ENCODE measurements at regions not wholly inside any gene's neighbourhood (a gene's known extent, or its start where the extent isn't known, plus 50 kb on each side); places are given as distances from the start of the nearest gene placed in this dataset.
"Not testable (repeated sequence)": the region's sequence is repeated elsewhere in the genome, so short reads cannot be mapped to it uniquely, and the experiment has no call there.

- Mint-ChIP-seq H3K4me1 (no peaks in the 10 kb centered on the region), H3K27me3 (no peaks in the 10 kb centered on the region), H3K36me3 (no peaks in the 10 kb centered on the region), H3K27ac (no peak overlapping the region), H3K4me3 (no peak overlapping the region), H3K9me3 (peaks cover 0 to 17% (median 14%) of the 10 kb centered on the region in 3 donors)
- ChIA-PET POLR2A (no interaction called here), CTCF (no interaction called here)
- peaks cover 2% of the 10 kb centered on the region for H3K9me3 ChIP-seq
- no peak overlapping the region for H3K4me3 ChIP-seq (ENCODE audit: control insufficient read depth in 1 of 2, extremely low read depth in 1 of 2, low read length in 1 of 2)
- no peak overlapping the region for H3K27ac ChIP-seq (ENCODE audit: low read length)
- H3K36me3 ChIP-seq (ENCODE audit: control insufficient read depth in 2 of 2, extremely low read depth in 1 of 2, insufficient read depth in 1 of 2, low read length in 1 of 2) = no peaks in the 10 kb centered on the region
- WGBS (ENCODE audit: insufficient coverage) = no CpG with 5 or more reads among the region's 1 CpG
- no peak for ATAC-seq (replicated peaks in 1 of 4)
- H3K4me1 ChIP-seq (ENCODE audit: control insufficient read depth in 1 of 2, extremely low read depth in 1 of 2, insufficient read depth in 2 of 2, low read length in 2 of 2) = no peaks in the 10 kb centered on the region
- no peak for DNase-seq
- H3K27me3 ChIP-seq (replicated peaks in 1 of 2; ENCODE audit: control insufficient read depth in 2 of 2, extremely low read depth in 1 of 2, insufficient read depth in 2 of 2, low read length in 1 of 2) = no peaks in the 10 kb centered on the region
Measured at GRCh38 chr4:66279084-66279483, 608.8 kb upstream of the EPHA5 start.

GRCh38 chr4:66275411-66276038, 605.2 kb upstream of the EPHA5 start:
- H3K27me3 ChIP-seq (replicated peaks in 1 of 2; ENCODE audit: control insufficient read depth in 2 of 2, extremely low read depth in 1 of 2, insufficient read depth in 2 of 2, low read length in 1 of 2) = no peaks in the 10 kb centered on the region
- Mint-ChIP-seq H3K4me3 (no peak overlapping the region), H3K36me3 (no peaks in the 10 kb centered on the region), H3K27ac (no peak overlapping the region), H3K9me3 (peaks cover under 1 to 20% (median 16%) of the 10 kb centered on the region in 3 donors), H3K27me3 (no peaks in the 10 kb centered on the region), H3K4me1 (no peaks in the 10 kb centered on the region)
- no peak overlapping the region for H3K27ac ChIP-seq (ENCODE audit: low read length)
- no peaks in the 10 kb centered on the region for H3K4me1 ChIP-seq (ENCODE audit: control insufficient read depth in 1 of 2, extremely low read depth in 1 of 2, insufficient read depth in 2 of 2, low read length in 2 of 2)
- WGBS (ENCODE audit: insufficient coverage) = 66% methylated on average over 3 of the region's 4 CpGs
- no peaks in the 10 kb centered on the region for H3K36me3 ChIP-seq (ENCODE audit: control insufficient read depth in 2 of 2, extremely low read depth in 1 of 2, insufficient read depth in 1 of 2, low read length in 1 of 2)
- ChIA-PET POLR2A (no interaction called here), CTCF (no interaction called here)
- DNase-seq = no peak
- H3K4me3 ChIP-seq (ENCODE audit: control insufficient read depth in 1 of 2, extremely low read depth in 1 of 2, low read length in 1 of 2) = no peak overlapping the region
- peaks cover 2% of the 10 kb centered on the region for H3K9me3 ChIP-seq
- ATAC-seq (replicated peaks in 1 of 4) = no peak

GRCh38 chr4:66273110-66273509, 602.8 kb upstream of the EPHA5 start:
- Histone ChIP-seq H3K27ac (ENCODE audit: low read length) (no peak overlapping the region), H3K4me1 (ENCODE audit: control insufficient read depth in 1 of 2, extremely low read depth in 1 of 2, insufficient read depth in 2 of 2, low read length in 2 of 2) (no peaks in the 10 kb centered on the region), H3K4me3 (ENCODE audit: control insufficient read depth in 1 of 2, extremely low read depth in 1 of 2, low read length in 1 of 2) (no peak overlapping the region), H3K9me3 (peaks cover 2% of the 10 kb centered on the region), H3K27me3 (replicated peaks in 1 of 2; ENCODE audit: control insufficient read depth in 2 of 2, extremely low read depth in 1 of 2, insufficient read depth in 2 of 2, low read length in 1 of 2) (no peaks in the 10 kb centered on the region), H3K36me3 (ENCODE audit: control insufficient read depth in 2 of 2, extremely low read depth in 1 of 2, insufficient read depth in 1 of 2, low read length in 1 of 2) (no peaks in the 10 kb centered on the region)
- Mint-ChIP-seq H3K4me3 (no peak overlapping the region), H3K4me1 (no peaks in the 10 kb centered on the region), H3K27ac (no peak overlapping the region), H3K36me3 (no peaks in the 10 kb centered on the region), H3K9me3 (peaks cover 10 to 29% (median 22%) of the 10 kb centered on the region in 3 donors), H3K27me3 (no peaks in the 10 kb centered on the region)
- WGBS (ENCODE audit: insufficient coverage) = no CpG with 5 or more reads among the region's 1 CpG
- ChIA-PET CTCF (no interaction called here), POLR2A (no interaction called here)
- ATAC-seq (replicated peaks in 1 of 4) = no peak
- no peak for DNase-seq

GRCh38 chr4:66270356-66270755, 600.1 kb upstream of the EPHA5 start:
- 63% methylated on average over 1 of the region's 2 CpGs for WGBS (ENCODE audit: insufficient coverage)
- ATAC-seq (replicated peaks in 1 of 4) = not testable (repeated sequence)

GRCh38 chr4:66266554-66266953, 596.3 kb upstream of the EPHA5 start:
- H3K27ac ChIP-seq (ENCODE audit: low read length); H3K4me3 ChIP-seq (ENCODE audit: control insufficient read depth in 1 of 2, extremely low read depth in 1 of 2, low read length in 1 of 2); H3K4me3 Mint-ChIP-seq; H3K4me1 ChIP-seq (ENCODE audit: control insufficient read depth in 1 of 2, extremely low read depth in 1 of 2, insufficient read depth in 2 of 2, low read length in 2 of 2); CTCF ChIA-PET; H3K4me1 Mint-ChIP-seq; H3K27me3 ChIP-seq (replicated peaks in 1 of 2; ENCODE audit: control insufficient read depth in 2 of 2, extremely low read depth in 1 of 2, insufficient read depth in 2 of 2, low read length in 1 of 2); POLR2A ChIA-PET; DNase-seq; H3K36me3 ChIP-seq (ENCODE audit: control insufficient read depth in 2 of 2, extremely low read depth in 1 of 2, insufficient read depth in 1 of 2, low read length in 1 of 2); H3K27me3 Mint-ChIP-seq; H3K36me3 Mint-ChIP-seq; H3K27ac Mint-ChIP-seq; ATAC-seq (replicated peaks in 1 of 4); H3K9me3 ChIP-seq: not testable (repeated sequence)
- peaks cover 21 to 27% (median 22%) of the 10 kb centered on the region in 3 donors for H3K9me3 Mint-ChIP-seq
- 66% methylated on average over 3 of the region's 5 CpGs for WGBS (ENCODE audit: insufficient coverage)

More at GRCh38 chr4:66270356-66270755, 600.1 kb upstream of the EPHA5 start:
- H3K27ac ChIP-seq (ENCODE audit: low read length); H3K36me3 Mint-ChIP-seq; H3K4me1 ChIP-seq (ENCODE audit: control insufficient read depth in 1 of 2, extremely low read depth in 1 of 2, insufficient read depth in 2 of 2, low read length in 2 of 2); POLR2A ChIA-PET; H3K4me3 ChIP-seq (ENCODE audit: control insufficient read depth in 1 of 2, extremely low read depth in 1 of 2, low read length in 1 of 2); H3K27me3 Mint-ChIP-seq; H3K27me3 ChIP-seq (replicated peaks in 1 of 2; ENCODE audit: control insufficient read depth in 2 of 2, extremely low read depth in 1 of 2, insufficient read depth in 2 of 2, low read length in 1 of 2); H3K9me3 ChIP-seq; H3K4me1 Mint-ChIP-seq; H3K4me3 Mint-ChIP-seq; DNase-seq; H3K27ac Mint-ChIP-seq; H3K36me3 ChIP-seq (ENCODE audit: control insufficient read depth in 2 of 2, extremely low read depth in 1 of 2, insufficient read depth in 1 of 2, low read length in 1 of 2); CTCF ChIA-PET: not testable (repeated sequence)
- H3K9me3 Mint-ChIP-seq = peaks cover 21 to 26% (median 21%) of the 10 kb centered on the region in 3 donors

GRCh38 chr4:66266035-66266434, 595.7 kb upstream of the EPHA5 start:
- Histone ChIP-seq H3K27me3 (replicated peaks in 1 of 2; ENCODE audit: control insufficient read depth in 2 of 2, extremely low read depth in 1 of 2, insufficient read depth in 2 of 2, low read length in 1 of 2) (no peaks in the 10 kb centered on the region), H3K36me3 (ENCODE audit: control insufficient read depth in 2 of 2, extremely low read depth in 1 of 2, insufficient read depth in 1 of 2, low read length in 1 of 2) (no peaks in the 10 kb centered on the region), H3K4me1 (ENCODE audit: control insufficient read depth in 1 of 2, extremely low read depth in 1 of 2, insufficient read depth in 2 of 2, low read length in 2 of 2) (no peaks in the 10 kb centered on the region), H3K9me3 (no peaks in the 10 kb centered on the region), H3K4me3 (ENCODE audit: control insufficient read depth in 1 of 2, extremely low read depth in 1 of 2, low read length in 1 of 2) (no peak overlapping the region), H3K27ac (ENCODE audit: low read length) (no peak overlapping the region)
- Mint-ChIP-seq H3K4me3 (no peak overlapping the region), H3K36me3 (no peaks in the 10 kb centered on the region), H3K27ac (no peak overlapping the region), H3K27me3 (no peaks in the 10 kb centered on the region), H3K9me3 (peaks cover 21 to 25% (median 22%) of the 10 kb centered on the region in 3 donors), H3K4me1 (no peaks in the 10 kb centered on the region)
- ChIA-PET CTCF (no interaction called here), POLR2A (no interaction called here)
- ATAC-seq (replicated peaks in 1 of 4) (no peak), DNase-seq (no peak)
- 95% methylated on average over 2 of the region's 5 CpGs for WGBS (ENCODE audit: insufficient coverage)

- H3K4me1 Mint-ChIP-seq = no peaks in the 10 kb centered on the region
- WGBS (ENCODE audit: insufficient coverage) = no CpG with 5 or more reads among the region's 1 CpG
- H3K9me3 Mint-ChIP-seq = peaks cover 3 to 27% (median 7%) of the 10 kb centered on the region in 3 donors
- CTCF ChIA-PET = no interaction called here
- Histone ChIP-seq H3K36me3 (ENCODE audit: control insufficient read depth in 2 of 2, extremely low read depth in 1 of 2, insufficient read depth in 1 of 2, low read length in 1 of 2) (no peaks in the 10 kb centered on the region), H3K27me3 (replicated peaks in 1 of 2; ENCODE audit: control insufficient read depth in 2 of 2, extremely low read depth in 1 of 2, insufficient read depth in 2 of 2, low read length in 1 of 2) (no peaks in the 10 kb centered on the region), H3K4me3 (ENCODE audit: control insufficient read depth in 1 of 2, extremely low read depth in 1 of 2, low read length in 1 of 2) (no peak overlapping the region), H3K27ac (ENCODE audit: low read length) (no peak overlapping the region), H3K4me1 (ENCODE audit: control insufficient read depth in 1 of 2, extremely low read depth in 1 of 2, insufficient read depth in 2 of 2, low read length in 2 of 2) (no peaks in the 10 kb centered on the region), H3K9me3 (no peaks in the 10 kb centered on the region)
- ATAC-seq (replicated peaks in 1 of 4) (no peak), DNase-seq (no peak)
- POLR2A ChIA-PET = no interaction called here
- H3K36me3 Mint-ChIP-seq = no peaks in the 10 kb centered on the region
- no peaks in the 10 kb centered on the region for H3K27me3 Mint-ChIP-seq
- H3K4me3 Mint-ChIP-seq = no peak overlapping the region
- H3K27ac Mint-ChIP-seq = no peak overlapping the region
Measured at GRCh38 chr4:66252291-66252690, 582.0 kb upstream of the EPHA5 start.
